K562 (cell line): ENCODE measurements at regions not wholly inside any gene's neighbourhood (a gene's known extent, or its start where the extent isn't known, plus 50 kb on each side); places are given as distances from the start of the nearest gene placed in this dataset.

Source experiments
- BCLAF1 ChIP-seq, 2 experiments: fragments of 450-650 bp in 1 of 2; IDR thresholded peaks; 2 replicates each; pipeline ENCODE4 v1.6.1; 2011 to 2017; ENCODE audit warnings: low read depth in 2 of 2, antibody characterized with exemption in 1 of 2, borderline replicate concordance in 1 of 2, low read length in 1 of 2, mild to moderate bottlenecking in 1 of 2, mixed read lengths in 1 of 2; ENCODE audit not compliant: control insufficient read depth in 1 of 2
- ETV5 ChIP-seq: sonication (generic); formaldehyde crosslinking; IDR thresholded peaks from 2 replicates; pipeline ENCODE4 v1.4.0; 2020; ENCODE audit warnings: low read depth, mild to moderate bottlenecking, missing genetic modification reagents
- NCOA6 ChIP-seq: fragments of 450-650 bp; IDR thresholded peaks from 2 replicates; pipeline ENCODE4 v1.6.1; 2017; ENCODE audit warnings: mild to moderate bottlenecking
- ZZZ3 ChIP-seq: fragments of 450-650 bp; IDR thresholded peaks from 2 replicates; pipeline ENCODE4 v1.6.1; 2016; ENCODE audit warnings: antibody characterized with exemption, mild to moderate bottlenecking, moderate library complexity
- TF ChIP-seq, protein P1 (sequence below): fragments of 450-650 bp; formaldehyde crosslinking; IDR thresholded peaks from 2 replicates; pipeline ENCODE4 v1.4.0; 2020; ENCODE audit warnings: mild to moderate bottlenecking, moderate library complexity
- TF ChIP-seq, protein P2 (sequence below): fragments of 450-650 bp; formaldehyde crosslinking; IDR thresholded peaks from 2 replicates; pipeline ENCODE4 v1.4.0; 2020; ENCODE audit warnings: mild to moderate bottlenecking, moderate library complexity
- TF ChIP-seq, protein P3 (sequence below): fragments of 250-450 bp; sonication (Bioruptor Pico); IDR thresholded peaks from 2 replicates; pipeline ENCODE4 v1.5.0; 2020; ENCODE audit warnings: mild to moderate bottlenecking

DNA sequence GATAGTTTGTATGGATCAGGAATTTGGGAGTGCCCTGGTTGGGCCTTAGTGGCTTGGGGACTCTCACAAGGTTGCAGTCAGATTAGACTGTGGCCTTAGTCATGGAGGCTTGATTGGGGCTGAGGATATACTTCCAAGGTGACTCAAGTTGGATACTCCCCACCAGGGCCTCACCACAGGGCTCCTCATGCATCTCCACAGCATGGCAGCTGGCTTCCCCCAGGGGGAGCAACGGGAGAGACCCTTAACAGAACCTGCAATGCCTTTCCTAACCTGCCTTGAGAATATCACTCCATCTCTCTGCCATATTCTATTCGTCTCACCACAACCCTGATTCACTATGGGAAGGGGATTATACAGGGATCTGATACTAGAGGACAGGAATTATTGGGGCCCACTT is 161.9 kb downstream of the RELL1 start (continued):
- TF ChIP-seq ZZZ3 (no peak), NCOA6 (no peak), ETV5 (CRISPR knock-in tag) (no peak), BCLAF1 (IDR thresholded peaks at IDR 0.05; ENCODE audit: borderline replicate concordance in 1 of 2, control insufficient read depth in 1 of 2, low read depth in 2 of 2, low read length in 1 of 2) (no peak)
- TF ChIP-seq, protein P1, sequence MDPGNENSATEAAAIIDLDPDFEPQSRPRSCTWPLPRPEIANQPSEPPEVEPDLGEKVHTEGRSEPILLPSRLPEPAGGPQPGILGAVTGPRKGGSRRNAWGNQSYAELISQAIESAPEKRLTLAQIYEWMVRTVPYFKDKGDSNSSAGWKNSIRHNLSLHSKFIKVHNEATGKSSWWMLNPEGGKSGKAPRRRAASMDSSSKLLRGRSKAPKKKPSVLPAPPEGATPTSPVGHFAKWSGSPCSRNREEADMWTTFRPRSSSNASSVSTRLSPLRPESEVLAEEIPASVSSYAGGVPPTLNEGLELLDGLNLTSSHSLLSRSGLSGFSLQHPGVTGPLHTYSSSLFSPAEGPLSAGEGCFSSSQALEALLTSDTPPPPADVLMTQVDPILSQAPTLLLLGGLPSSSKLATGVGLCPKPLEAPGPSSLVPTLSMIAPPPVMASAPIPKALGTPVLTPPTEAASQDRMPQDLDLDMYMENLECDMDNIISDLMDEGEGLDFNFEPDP (CRISPR knock-in tag) = no peak
- TF ChIP-seq, protein P2, sequence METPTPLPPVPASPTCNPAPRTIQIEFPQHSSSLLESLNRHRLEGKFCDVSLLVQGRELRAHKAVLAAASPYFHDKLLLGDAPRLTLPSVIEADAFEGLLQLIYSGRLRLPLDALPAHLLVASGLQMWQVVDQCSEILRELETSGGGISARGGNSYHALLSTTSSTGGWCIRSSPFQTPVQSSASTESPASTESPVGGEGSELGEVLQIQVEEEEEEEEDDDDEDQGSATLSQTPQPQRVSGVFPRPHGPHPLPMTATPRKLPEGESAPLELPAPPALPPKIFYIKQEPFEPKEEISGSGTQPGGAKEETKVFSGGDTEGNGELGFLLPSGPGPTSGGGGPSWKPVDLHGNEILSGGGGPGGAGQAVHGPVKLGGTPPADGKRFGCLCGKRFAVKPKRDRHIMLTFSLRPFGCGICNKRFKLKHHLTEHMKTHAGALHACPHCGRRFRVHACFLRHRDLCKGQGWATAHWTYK (CRISPR knock-in tag) = no peak
- TF ChIP-seq, protein P3, sequence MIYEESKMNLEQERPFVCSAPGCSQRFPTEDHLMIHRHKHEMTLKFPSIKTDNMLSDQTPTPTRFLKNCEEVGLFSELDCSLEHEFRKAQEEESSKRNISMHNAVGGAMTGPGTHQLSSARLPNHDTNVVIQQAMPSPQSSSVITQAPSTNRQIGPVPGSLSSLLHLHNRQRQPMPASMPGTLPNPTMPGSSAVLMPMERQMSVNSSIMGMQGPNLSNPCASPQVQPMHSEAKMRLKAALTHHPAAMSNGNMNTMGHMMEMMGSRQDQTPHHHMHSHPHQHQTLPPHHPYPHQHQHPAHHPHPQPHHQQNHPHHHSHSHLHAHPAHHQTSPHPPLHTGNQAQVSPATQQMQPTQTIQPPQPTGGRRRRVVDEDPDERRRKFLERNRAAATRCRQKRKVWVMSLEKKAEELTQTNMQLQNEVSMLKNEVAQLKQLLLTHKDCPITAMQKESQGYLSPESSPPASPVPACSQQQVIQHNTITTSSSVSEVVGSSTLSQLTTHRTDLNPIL (CRISPR knock-in tag) = no peak
